NCI-H2081 treated with DMSO at 0.1 percent for 48 hours (cell line): ENCODE measurements at regions not wholly inside any gene's neighbourhood (a gene's known extent, or its start where the extent isn't known, plus 50 kb on each side); places are given as distances from the start of the nearest gene placed in this dataset.

Experiments used
- DNase-seq: peaks from one replicate; lab custom pipeline; 2025; lab: John Stamatoyannopoulos, UW

DNA sequence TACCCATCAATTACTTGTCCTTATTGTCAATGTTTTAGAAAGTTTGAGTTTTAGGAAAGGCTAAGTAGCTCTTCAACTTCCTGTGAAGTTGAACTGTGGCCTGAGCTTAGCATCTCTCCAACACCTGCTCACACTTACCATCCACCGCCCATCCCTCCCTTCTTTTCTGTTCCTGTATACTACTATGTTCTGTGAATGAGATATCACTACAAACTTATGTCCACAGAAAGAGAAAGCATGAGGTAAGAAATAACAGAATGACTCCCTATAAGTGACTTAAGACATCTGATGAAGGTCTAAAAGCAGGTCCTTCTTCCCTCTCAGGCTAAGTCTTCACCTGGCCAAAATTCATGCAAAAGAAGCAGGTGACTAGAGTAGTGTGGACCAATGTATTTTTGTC is 246.3 kb upstream of the PREP start:
- DNase-seq: no peak

- no peak for DNase-seq
Measured at GRCh38 chr6:105648276-105648675, 245.4 kb upstream of the PREP start.

- no peak for DNase-seq
Measured at GRCh38 chr6:105646391-105646867, 243.5 kb upstream of the PREP start.

GRCh38 chr6:105645958-105646357 is 243.1 kb upstream of the PREP start:
- DNase-seq: no peak

- no peak for DNase-seq
Measured at GRCh38 chr6:105645156-105645555, 242.3 kb upstream of the PREP start.

DNA sequence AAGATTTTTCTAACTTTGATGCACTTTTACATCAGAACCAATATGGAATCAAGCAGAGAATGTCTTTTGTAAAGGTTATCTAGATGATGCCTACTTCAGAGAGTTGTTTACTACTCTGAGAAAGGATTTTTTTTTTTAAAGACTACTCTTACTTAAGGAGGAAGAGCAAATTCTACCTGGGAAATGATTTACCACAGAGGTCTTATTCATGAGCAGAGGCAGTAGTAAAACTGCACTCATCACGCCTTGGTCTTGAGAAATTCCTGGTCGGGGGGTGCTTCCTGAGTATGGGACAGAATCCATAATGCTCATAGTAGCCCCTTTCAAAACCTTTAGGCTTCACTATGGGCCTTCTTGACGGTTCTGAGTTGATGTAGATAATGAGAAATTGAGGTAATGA is 241.8 kb upstream of the PREP start:
- no peak for DNase-seq

DNA sequence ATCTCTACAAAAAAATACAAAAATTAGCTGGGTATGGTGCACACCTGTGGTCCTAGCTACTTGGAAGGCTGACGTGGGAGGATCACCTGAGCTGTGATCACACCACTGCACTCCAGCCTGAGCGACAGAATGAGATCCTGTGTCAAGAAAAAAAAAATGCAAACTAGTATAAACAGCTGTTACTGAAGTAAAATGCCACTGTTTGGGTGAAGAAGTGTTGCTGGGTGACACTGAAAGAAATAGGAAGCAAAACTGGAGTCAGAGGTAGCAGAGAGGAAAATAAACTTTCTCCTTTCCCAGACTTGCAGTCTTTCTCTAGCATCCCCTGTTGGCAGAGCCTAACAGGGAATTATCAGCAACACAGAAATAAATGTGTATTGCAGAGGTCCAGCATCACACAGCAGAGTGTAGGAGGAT is 241.2 kb upstream of the PREP start:
- no peak for DNase-seq

- DNase-seq: no peak
Measured at GRCh38 chr6:105642708-105643107, 239.8 kb upstream of the PREP start.

DNA sequence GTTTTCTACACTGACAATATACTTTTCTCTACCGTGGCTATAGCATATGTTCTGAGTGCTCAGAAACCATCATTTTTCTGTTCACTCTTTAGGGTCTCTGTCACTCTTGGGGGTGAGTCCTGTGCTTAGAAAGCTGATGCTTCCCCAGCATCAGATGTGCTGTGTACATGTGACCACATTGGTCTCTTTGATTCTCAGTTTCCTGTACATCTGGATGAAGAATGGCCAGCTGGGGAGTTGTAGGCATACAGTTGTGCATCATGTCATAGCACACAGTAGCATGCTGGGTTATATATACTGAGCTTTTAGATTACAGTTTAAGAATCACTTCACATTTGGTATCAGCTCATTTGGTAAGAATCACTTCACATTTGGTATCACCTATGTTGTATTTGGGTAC is 238.6 kb upstream of the PREP start:
- no peak for DNase-seq

GRCh38 chr6:105639124-105639523 is 236.2 kb upstream of the PREP start:
- no peak for DNase-seq

- DNase-seq: no peak
Measured at GRCh38 chr6:105633814-105634213, 230.9 kb upstream of the PREP start.

DNA sequence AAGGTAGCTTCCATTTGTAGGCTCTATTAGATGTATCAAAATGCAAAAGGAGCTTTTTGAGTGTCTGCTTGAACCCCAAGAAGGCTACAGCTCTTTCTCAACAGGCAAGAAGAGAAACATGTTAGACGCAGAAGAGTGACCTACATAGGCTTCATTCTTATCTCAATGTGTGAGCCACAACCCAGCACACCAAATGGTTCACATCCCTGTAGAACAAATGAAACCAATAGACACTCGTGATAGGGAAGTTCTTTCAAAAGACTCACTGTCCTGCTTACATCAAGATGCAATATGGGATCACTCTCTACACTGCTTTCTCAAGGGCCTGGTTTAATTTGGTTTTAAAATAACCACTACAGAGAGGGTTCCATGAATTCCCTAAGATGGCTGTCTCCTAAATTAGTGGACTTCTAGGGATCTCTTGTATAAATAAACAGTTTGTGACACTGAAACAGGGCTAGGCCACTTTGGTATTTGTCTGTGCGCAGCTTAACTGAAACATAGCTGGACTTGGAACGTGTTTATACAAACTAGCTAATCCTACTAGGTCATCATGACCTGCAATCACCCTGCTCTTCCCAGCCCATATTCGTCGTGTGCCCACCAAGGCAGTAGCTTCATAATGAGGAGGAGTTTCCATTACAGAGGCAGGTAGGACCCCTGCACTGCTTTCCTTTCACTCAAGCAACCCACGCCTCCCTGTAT is 225.4 kb upstream of the PREP start:
- DNase-seq: no peak

GRCh38 chr6:105626295-105627158 is 223.6 kb upstream of the PREP start:
- no peak for DNase-seq

GRCh38 chr6:105624021-105624420 is 221.1 kb upstream of the PREP start:
- no peak for DNase-seq

GRCh38 chr6:105622226-105622625 is 219.3 kb upstream of the PREP start:
- no peak for DNase-seq

DNA sequence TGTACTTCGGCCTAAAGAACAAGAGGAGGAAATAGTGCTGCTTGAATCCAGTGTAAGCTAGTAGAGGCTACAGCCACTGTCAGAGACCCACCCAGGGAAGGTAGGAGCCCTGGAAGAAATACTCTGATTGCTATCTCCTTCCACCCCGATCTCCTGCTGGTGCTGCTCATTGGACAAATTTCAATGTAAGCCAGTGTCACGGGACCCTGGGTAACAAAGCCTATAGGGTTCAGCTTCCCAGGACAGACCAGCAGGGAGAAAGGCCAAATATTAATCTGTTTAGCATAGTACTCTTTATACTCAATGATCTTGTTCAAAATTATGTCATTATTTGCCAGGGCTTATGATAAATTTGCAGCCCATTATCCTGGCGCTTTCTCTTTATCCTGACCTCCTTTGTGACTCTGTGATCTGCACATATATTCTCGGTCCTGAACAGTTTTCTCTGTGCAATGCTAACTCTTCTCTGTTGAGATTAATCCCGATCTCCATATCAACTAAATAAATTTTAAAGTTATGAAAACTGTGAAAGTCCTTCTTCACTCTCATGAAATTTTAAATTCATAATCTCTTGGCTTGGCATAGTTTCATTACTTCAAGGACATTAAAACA is 218.8 kb upstream of the PREP start:
- DNase-seq: no peak

DNA sequence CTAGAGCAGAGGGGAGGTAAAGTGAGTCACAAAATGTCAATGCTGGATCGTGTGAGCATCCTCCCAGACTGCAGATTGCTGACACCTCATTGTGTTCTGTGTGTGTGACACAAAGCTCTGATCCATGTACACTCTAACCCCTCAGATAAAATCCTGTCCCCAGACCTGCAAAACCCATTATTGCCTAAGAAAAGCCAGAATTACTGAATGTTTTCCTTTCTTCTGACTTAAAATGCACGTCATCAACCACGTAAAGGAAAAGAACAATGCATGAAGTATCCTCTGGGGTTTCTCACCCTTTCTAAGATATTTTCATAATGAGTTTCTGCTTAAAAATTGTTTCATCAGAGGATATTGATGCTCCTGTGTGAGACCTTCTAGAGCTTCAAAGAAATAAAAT is 218.0 kb upstream of the PREP start:
- no peak for DNase-seq

DNA sequence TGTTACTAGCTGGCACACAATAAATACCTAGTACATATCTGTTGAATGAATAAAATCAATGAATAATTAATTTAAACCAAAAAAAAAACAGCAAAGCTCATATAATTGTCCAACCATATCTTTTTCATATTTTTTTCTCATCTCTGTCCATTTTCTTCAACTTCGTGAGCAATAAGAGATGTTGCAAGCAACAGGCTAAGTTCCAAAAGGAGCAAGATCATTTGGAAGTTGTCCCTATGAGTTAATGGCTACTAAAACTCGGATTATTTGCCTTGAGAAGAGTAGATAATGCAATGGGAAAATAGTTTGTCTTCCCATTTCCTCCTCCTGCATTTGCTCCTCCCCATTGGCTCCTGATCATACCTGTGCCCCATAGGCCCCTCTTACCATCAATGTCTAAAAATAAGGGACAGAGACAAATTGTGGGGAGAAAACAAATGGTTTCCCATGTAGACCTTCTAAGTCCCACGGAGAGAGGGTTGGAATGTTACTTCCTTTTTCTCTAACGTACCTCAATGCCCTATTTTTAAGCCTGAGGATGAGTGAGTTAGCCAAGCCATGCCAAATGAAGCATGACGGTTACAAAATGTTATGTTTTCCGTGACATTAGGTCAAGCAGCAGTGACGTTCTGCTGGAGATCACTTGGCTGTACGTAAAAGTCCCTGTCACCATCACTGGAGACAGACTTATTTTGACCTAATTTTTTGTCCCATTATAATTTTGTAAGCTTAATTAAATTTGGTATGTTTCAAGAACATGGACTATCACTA is 217.3 kb upstream of the PREP start:
- DNase-seq: no peak

GRCh38 chr6:105618247-105618646 is 215.4 kb upstream of the PREP start:
- DNase-seq: no peak

GRCh38 chr6:105616521-105616920 is 213.6 kb upstream of the PREP start:
- no peak for DNase-seq

GRCh38 chr6:105611606-105612005 is 208.7 kb upstream of the PREP start:
- no peak for DNase-seq

- no peak for DNase-seq
Measured at GRCh38 chr6:105609375-105609991, 206.6 kb upstream of the PREP start.
